ENCODE measurements at regions not wholly inside any gene's neighbourhood (a gene's known extent, or its start where the extent isn't known, plus 50 kb on each side); places are given as distances from the start of the nearest gene placed in this dataset.

DNA sequence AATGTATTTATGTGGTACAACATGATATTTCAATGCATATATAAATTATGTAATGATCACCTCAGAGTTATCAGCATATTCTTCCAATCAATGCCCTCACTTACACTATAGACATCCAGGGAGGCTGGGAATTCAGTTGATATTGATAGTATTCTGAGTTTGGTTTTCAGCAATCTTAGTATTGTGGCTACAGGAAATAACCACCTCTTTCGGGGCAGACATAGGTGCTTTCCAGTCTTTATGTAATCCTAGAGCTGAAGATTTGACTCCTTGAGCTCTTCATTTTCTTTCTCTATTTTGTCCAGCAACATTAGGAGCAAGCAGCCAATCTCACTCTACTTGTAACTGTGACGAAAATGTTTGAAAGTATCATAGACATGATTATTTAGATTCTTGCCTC is 712.7 kb upstream of the KIRREL3 start:
- H3K4me2 ChIP-seq = no peak overlapping the region
- TF ChIP-seq EHF (CRISPR knock-in tag; IDR thresholded peaks at IDR 0.05) (no peak), BHLHE40 (IDR thresholded peaks at IDR 0.05; ENCODE audit: low read depth, low read length) (no peak), RAD21 (conservative IDR thresholded peaks at IDR 0.05 in 1 of 2, IDR thresholded peaks at IDR 0.05 in 1 of 2) (no peak), FOXS1 (CRISPR knock-in tag; IDR thresholded peaks at IDR 0.05) (no peak), HEYL (CRISPR knock-in tag; IDR thresholded peaks at IDR 0.05) (no peak), NFE2L2 (conservative IDR thresholded peaks at IDR 0.05; ENCODE audit: low read length) (no peak), POLR2A (IDR thresholded peaks at IDR 0.05; ENCODE audit: low read length) (no peak), KDM1A (IDR thresholded peaks at IDR 0.05; ENCODE audit: low read depth) (no peak), PHF8 (IDR thresholded peaks at IDR 0.05; ENCODE audit: borderline replicate concordance, low read depth) (no peak), JUNB (IDR thresholded peaks at IDR 0.05) (no peak), JUN (IDR thresholded peaks at IDR 0.05) (no peak), EP300 (IDR thresholded peaks at IDR 0.05) (no peak), EHMT2 (IDR thresholded peaks at IDR 0.05; ENCODE audit: low read depth) (no peak), ZC3H11A (IDR thresholded peaks at IDR 0.05) (no peak)
- TF ChIP-seq, protein P1, sequence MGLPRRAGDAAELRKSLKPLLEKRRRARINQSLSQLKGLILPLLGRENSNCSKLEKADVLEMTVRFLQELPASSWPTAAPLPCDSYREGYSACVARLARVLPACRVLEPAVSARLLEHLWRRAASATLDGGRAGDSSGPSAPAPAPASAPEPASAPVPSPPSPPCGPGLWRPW (IDR thresholded peaks at IDR 0.05) = no peak
- TF ChIP-seq, protein P2, sequence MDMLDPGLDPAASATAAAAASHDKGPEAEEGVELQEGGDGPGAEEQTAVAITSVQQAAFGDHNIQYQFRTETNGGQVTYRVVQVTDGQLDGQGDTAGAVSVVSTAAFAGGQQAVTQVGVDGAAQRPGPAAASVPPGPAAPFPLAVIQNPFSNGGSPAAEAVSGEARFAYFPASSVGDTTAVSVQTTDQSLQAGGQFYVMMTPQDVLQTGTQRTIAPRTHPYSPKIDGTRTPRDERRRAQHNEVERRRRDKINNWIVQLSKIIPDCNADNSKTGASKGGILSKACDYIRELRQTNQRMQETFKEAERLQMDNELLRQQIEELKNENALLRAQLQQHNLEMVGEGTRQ (IDR thresholded peaks at IDR 0.05) = no peak
- TF ChIP-seq, protein P3, sequence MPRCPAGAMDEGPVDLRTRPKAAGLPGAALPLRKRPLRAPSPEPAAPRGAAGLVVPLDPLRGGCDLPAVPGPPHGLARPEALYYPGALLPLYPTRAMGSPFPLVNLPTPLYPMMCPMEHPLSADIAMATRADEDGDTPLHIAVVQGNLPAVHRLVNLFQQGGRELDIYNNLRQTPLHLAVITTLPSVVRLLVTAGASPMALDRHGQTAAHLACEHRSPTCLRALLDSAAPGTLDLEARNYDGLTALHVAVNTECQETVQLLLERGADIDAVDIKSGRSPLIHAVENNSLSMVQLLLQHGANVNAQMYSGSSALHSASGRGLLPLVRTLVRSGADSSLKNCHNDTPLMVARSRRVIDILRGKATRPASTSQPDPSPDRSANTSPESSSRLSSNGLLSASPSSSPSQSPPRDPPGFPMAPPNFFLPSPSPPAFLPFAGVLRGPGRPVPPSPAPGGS (IDR thresholded peaks at IDR 0.05) = no peak
- H3K4me3 ChIP-seq = no peak overlapping the region
- no peaks in the 10 kb centered on the region for H3K4me1 ChIP-seq
- no peak overlapping the region for H3K27ac ChIP-seq
- POLR2A ChIA-PET = no interaction called here
- ATAC-seq (no peak), DNase-seq (ENCODE audit: low read depth in 1 of 2, low spot score in 1 of 2) (no peak), FAIRE-seq (no peak)
- 15% methylated on average over 2 of the region's 2 CpGs for WGBS (ENCODE audit: missing lambda C conversion rate)
- CTCF ChIA-PET = no interaction called here
- H3K9me3 ChIP-seq = no peaks in the 10 kb centered on the region

DNA sequence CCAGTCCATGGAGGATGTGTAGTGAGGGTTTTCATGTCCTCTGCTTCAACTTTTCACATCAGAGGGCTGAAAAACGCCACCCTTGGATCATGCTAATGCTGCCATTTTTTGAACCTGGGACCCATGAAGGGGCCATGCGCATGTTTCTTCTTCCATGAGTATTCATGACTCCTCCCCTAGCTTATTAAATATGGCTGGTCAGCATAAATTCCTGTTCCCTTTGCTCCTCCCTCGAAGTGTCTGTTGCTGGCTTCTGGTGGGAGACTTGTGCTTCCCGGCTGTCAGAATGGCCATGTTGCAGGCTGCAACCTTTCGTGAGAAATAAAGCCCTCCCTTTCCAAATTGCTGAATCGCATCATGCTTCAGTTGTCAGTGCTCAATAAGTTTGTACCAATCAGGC is 711.2 kb upstream of the KIRREL3 start:
- CTCF ChIA-PET = no interaction called here

More for the DNA sequence above, 711.2 kb upstream of the KIRREL3 start:
- no peak overlapping the region for H3K4me3 ChIP-seq
- TF ChIP-seq NFE2L2 (conservative IDR thresholded peaks at IDR 0.05; ENCODE audit: low read length) = no peak
- TF ChIP-seq SMC3 (IDR thresholded peaks at IDR 0.05) = no peak
- TF ChIP-seq, protein P4, sequence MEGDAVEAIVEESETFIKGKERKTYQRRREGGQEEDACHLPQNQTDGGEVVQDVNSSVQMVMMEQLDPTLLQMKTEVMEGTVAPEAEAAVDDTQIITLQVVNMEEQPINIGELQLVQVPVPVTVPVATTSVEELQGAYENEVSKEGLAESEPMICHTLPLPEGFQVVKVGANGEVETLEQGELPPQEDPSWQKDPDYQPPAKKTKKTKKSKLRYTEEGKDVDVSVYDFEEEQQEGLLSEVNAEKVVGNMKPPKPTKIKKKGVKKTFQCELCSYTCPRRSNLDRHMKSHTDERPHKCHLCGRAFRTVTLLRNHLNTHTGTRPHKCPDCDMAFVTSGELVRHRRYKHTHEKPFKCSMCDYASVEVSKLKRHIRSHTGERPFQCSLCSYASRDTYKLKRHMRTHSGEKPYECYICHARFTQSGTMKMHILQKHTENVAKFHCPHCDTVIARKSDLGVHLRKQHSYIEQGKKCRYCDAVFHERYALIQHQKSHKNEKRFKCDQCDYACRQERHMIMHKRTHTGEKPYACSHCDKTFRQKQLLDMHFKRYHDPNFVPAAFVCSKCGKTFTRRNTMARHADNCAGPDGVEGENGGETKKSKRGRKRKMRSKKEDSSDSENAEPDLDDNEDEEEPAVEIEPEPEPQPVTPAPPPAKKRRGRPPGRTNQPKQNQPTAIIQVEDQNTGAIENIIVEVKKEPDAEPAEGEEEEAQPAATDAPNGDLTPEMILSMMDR (IDR thresholded peaks at IDR 0.05) = no peak
- no peak for TF ChIP-seq EP300 (IDR thresholded peaks at IDR 0.05)
- TF ChIP-seq MAZ (IDR thresholded peaks at IDR 0.05; ENCODE audit: borderline replicate concordance, low read depth, low read length) = no peak
- TF ChIP-seq, protein P5, sequence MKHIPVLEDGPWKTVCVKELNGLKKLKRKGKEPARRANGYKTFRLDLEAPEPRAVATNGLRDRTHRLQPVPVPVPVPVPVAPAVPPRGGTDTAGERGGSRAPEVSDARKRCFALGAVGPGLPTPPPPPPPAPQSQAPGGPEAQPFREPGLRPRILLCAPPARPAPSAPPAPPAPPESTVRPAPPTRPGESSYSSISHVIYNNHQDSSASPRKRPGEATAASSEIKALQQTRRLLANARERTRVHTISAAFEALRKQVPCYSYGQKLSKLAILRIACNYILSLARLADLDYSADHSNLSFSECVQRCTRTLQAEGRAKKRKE (CRISPR knock-in tag; IDR thresholded peaks at IDR 0.05; ENCODE audit: low read depth) = no peak
- TF ChIP-seq KDM1A (IDR thresholded peaks at IDR 0.05; ENCODE audit: low read depth) = no peak
- TF ChIP-seq MAFK (IDR thresholded peaks at IDR 0.05; ENCODE audit: partially characterized antibody) = peak; percentile 44
- no peak for TF ChIP-seq HOXB5 (CRISPR knock-in tag; IDR thresholded peaks at IDR 0.05)
- ATAC-seq = no peak
- 43% methylated on average over 6 of the region's 6 CpGs for WGBS (ENCODE audit: missing lambda C conversion rate)
- H3K4me2 ChIP-seq = no peak overlapping the region
- no peaks in the 10 kb centered on the region for H3K4me1 ChIP-seq
- H3K27ac ChIP-seq = no peak overlapping the region
- no peaks in the 10 kb centered on the region for H3K9me3 ChIP-seq
- DNase-seq (ENCODE audit: low read depth in 1 of 2, low spot score in 1 of 2) = no peak
- POLR2A ChIA-PET = no interaction called here
- no peak for FAIRE-seq
